ENCODE measurements at regions not wholly inside any gene's neighbourhood (a gene's known extent, or its start where the extent isn't known, plus 50 kb on each side); places are given as distances from the start of the nearest gene placed in this dataset.

- no peak for TF ChIP-seq CTCF (IDR thresholded peaks at IDR 0.05)
- intact Hi-C loops (cut with DNase I, micrococcal nuclease): no loop called here
- no peaks in the 10 kb centered on the region for H3K36me3 ChIP-seq (ENCODE audit: low read depth)
- no peak overlapping the region for H3K4me3 ChIP-seq
- ATAC-seq (no peak), DNase-seq (no peak)
- H3K9me3 ChIP-seq: no peaks in the 10 kb centered on the region
- no peaks in the 10 kb centered on the region for H3K4me1 ChIP-seq (ENCODE audit: low read depth)
Observed at GRCh38 chr5:130331332-130331731, 427.1 kb downstream of the CHSY3 start.

GRCh38 chr5:130324953-130325671 is 420.8 kb downstream of the CHSY3 start:
- Histone ChIP-seq H3K9me3 (no peaks in the 10 kb centered on the region), H3K4me3 (no peak overlapping the region), H3K4me1 (ENCODE audit: low read depth) (no peaks in the 10 kb centered on the region), H3K36me3 (ENCODE audit: low read depth) (no peaks in the 10 kb centered on the region)
- ATAC-seq (no peak), DNase-seq (no peak)
- TF ChIP-seq CTCF (IDR thresholded peaks at IDR 0.05): no peak
- intact Hi-C loops (cut with DNase I, micrococcal nuclease): no loop called here

- Histone ChIP-seq H3K36me3 (ENCODE audit: low read depth) (no peaks in the 10 kb centered on the region), H3K4me1 (ENCODE audit: low read depth) (no peaks in the 10 kb centered on the region), H3K4me3 (no peak overlapping the region), H3K9me3 (no peaks in the 10 kb centered on the region)
- intact Hi-C loops (cut with DNase I, micrococcal nuclease): no loop called here
- TF ChIP-seq CTCF (IDR thresholded peaks at IDR 0.05): no peak
- DNase-seq (no peak), ATAC-seq (peak; percentile 31)
Observed at GRCh38 chr5:130323804-130324454, 419.7 kb downstream of the CHSY3 start.

- no peak overlapping the region for H3K4me3 ChIP-seq
- ATAC-seq: no peak
- intact Hi-C loops (cut with DNase I, micrococcal nuclease): no loop called here
Observed at GRCh38 chr5:130321931-130322330, 417.7 kb downstream of the CHSY3 start.

GRCh38 chr5:130316971-130317680 is 412.9 kb downstream of the CHSY3 start:
- no peak for ATAC-seq
- no peak overlapping the region for H3K4me3 ChIP-seq
- TF ChIP-seq CTCF (IDR thresholded peaks at IDR 0.05): no peak
- H3K4me1 ChIP-seq (ENCODE audit: low read depth): no peaks in the 10 kb centered on the region
- intact Hi-C loops (cut with DNase I, micrococcal nuclease): no loop called here
- no peaks in the 10 kb centered on the region for H3K36me3 ChIP-seq (ENCODE audit: low read depth)
- DNase-seq: no peak
- H3K9me3 ChIP-seq: no peaks in the 10 kb centered on the region

More at GRCh38 chr5:130321931-130322330, 417.7 kb downstream of the CHSY3 start:
- no peaks in the 10 kb centered on the region for H3K9me3 ChIP-seq
- TF ChIP-seq CTCF (IDR thresholded peaks at IDR 0.05): no peak
- H3K4me1 ChIP-seq (ENCODE audit: low read depth): no peaks in the 10 kb centered on the region
- H3K36me3 ChIP-seq (ENCODE audit: low read depth): no peaks in the 10 kb centered on the region
- no peak for DNase-seq
